ENCODE measurements at regions not wholly inside any gene's neighbourhood (a gene's known extent, or its start where the extent isn't known, plus 50 kb on each side); places are given as distances from the start of the nearest gene placed in this dataset.

DNA sequence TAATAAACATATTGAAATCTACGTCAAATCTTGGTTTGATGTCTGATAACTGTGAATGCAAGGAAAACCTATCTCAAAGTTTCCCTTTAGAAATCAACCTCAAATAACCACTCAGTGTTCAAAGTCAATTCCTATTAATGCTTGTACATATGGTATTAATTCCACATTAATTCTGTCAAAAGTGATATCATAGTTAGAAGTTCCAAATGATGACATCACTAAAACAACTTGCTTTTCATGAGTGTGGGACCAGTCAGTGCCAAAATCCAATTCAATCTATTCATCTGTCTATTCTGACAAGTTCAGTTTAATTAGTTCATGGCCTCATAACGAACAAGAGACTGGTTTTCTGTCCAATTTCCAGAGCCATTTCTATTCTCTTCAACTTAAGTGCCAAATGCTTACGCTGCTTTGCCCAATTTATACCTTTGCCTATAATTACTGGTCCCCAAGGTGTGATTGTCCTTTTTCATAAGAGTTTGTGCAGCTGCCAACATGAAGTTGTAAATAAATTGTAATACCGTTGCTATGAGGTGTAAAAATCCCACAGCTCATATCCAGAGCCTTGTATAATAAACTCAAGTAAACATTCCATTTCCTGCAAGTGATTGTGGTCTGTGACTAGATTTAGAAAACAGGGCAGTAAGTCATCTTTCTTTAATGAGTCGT lies 476.2 kb downstream of the RAB28 start:
- Histone ChIP-seq H2AFZ (ENCODE audit: low read length) (no peak overlapping the region), H3K79me2 (ENCODE audit: low read length) (no peaks in the 10 kb centered on the region), H3K27ac (ENCODE audit: low read length) (no peak overlapping the region), H3K27me3 (replicated peaks; ENCODE audit: insufficient read depth, low read length) (no peaks in the 10 kb centered on the region), H3K4me1 (ENCODE audit: low read length) (peaks cover 9% of the 10 kb centered on the region), H3F3A (ENCODE audit: insufficient read depth, low read length) (no peaks in the 10 kb centered on the region), H4K20me1 (ENCODE audit: insufficient read depth, low read length) (no peaks in the 10 kb centered on the region), H3K36me3 (replicated peaks; ENCODE audit: insufficient read depth, low read length) (no peaks in the 10 kb centered on the region), H3K4me3 (ENCODE audit: low read length) (no peak overlapping the region), H3K9ac (ENCODE audit: low read length) (no peak overlapping the region), H3K9me3 (replicated peaks; ENCODE audit: insufficient read depth, low read length) (no peaks in the 10 kb centered on the region), H3K9me2 (replicated peaks; ENCODE audit: insufficient read depth, low read length) (no peaks in the 10 kb centered on the region), H3K4me2 (ENCODE audit: low read depth, low read length) (no peak overlapping the region)
- TF ChIP-seq CTCF (IDR thresholded peaks at IDR 0.05; ENCODE audit: low read length) (no peak), EZH2 (optimal IDR thresholded peaks at IDR 0.05; ENCODE audit: low read depth, low read length) (no peak), EZH2phosphoT487 (IDR thresholded peaks at IDR 0.05; ENCODE audit: low read length) (no peak)
- no peak for DNase-seq

DNA sequence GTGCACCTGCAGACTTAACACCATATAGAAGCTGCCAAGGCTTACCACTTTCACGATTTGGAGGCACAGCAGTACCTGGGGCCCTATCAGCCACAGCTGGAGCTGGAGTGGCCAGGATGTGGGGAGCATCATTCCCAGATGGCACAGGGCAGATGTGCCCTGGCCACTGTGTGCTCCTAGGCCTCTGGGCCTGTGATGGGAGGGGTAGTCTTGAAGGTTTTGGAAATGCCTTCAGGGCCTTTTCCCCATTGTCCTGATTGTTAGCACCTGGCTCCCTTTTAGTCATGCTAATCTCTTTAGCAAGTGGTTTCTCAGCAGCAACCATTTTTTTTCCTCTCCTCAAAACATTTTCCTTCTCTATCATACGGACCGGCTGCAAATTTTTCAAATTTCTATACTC lies 490.2 kb downstream of the RAB28 start:
- H3K4me1 ChIP-seq (ENCODE audit: low read length) = peaks cover 15% of the 10 kb centered on the region; the same call in 1 of the 2 replicates
- no peak for DNase-seq
- no peak overlapping the region for H2AFZ ChIP-seq (ENCODE audit: low read length)
- H3K36me3 ChIP-seq (replicated peaks; ENCODE audit: insufficient read depth, low read length) = no peaks in the 10 kb centered on the region
- H3K27ac ChIP-seq (ENCODE audit: low read length) = no peak overlapping the region
- H3K27me3 ChIP-seq (replicated peaks; ENCODE audit: insufficient read depth, low read length) = no peaks in the 10 kb centered on the region
- H3F3A ChIP-seq (ENCODE audit: insufficient read depth, low read length) = no peaks in the 10 kb centered on the region
- TF ChIP-seq EZH2phosphoT487 (IDR thresholded peaks at IDR 0.05; ENCODE audit: low read length) = no peak
- TF ChIP-seq EZH2 (optimal IDR thresholded peaks at IDR 0.05; ENCODE audit: low read depth, low read length) = no peak
- TF ChIP-seq CTCF (IDR thresholded peaks at IDR 0.05; ENCODE audit: low read length) = no peak
- no peak overlapping the region for H3K9ac ChIP-seq (ENCODE audit: low read length)
- H3K4me2 ChIP-seq (ENCODE audit: low read depth, low read length) = no peak overlapping the region
- no peaks in the 10 kb centered on the region for H3K9me3 ChIP-seq (replicated peaks; ENCODE audit: insufficient read depth, low read length)
- H3K79me2 ChIP-seq (ENCODE audit: low read length) = no peaks in the 10 kb centered on the region
- H4K20me1 ChIP-seq (ENCODE audit: insufficient read depth, low read length) = no peaks in the 10 kb centered on the region
- no peaks in the 10 kb centered on the region for H3K9me2 ChIP-seq (replicated peaks; ENCODE audit: insufficient read depth, low read length)
- H3K4me3 ChIP-seq (ENCODE audit: low read length) = no peak overlapping the region

- Histone ChIP-seq H3K4me2 (ENCODE audit: low read depth, low read length) (peak overlapping the region; percentile 62), H3K4me3 (ENCODE audit: low read length) (no peak overlapping the region; the same call in 1 of the 2 replicates), H3K27me3 (replicated peaks; ENCODE audit: insufficient read depth, low read length) (no peaks in the 10 kb centered on the region), H4K20me1 (ENCODE audit: insufficient read depth, low read length) (no peaks in the 10 kb centered on the region), H3K4me1 (ENCODE audit: low read length) (peaks cover 28% of the 10 kb centered on the region), H3K9me3 (replicated peaks; ENCODE audit: insufficient read depth, low read length) (no peaks in the 10 kb centered on the region), H3K79me2 (ENCODE audit: low read length) (no peaks in the 10 kb centered on the region), H3K36me3 (replicated peaks; ENCODE audit: insufficient read depth, low read length) (no peaks in the 10 kb centered on the region), H3K9me2 (replicated peaks; ENCODE audit: insufficient read depth, low read length) (no peaks in the 10 kb centered on the region), H2AFZ (ENCODE audit: low read length) (no peak overlapping the region), H3F3A (ENCODE audit: insufficient read depth, low read length) (peaks cover 19% of the 10 kb centered on the region), H3K9ac (ENCODE audit: low read length) (no peak overlapping the region), H3K27ac (ENCODE audit: low read length) (peak overlapping the region; percentile 70; the same call in 1 of the 2 replicates)
- no peak for TF ChIP-seq EZH2 (optimal IDR thresholded peaks at IDR 0.05; ENCODE audit: low read depth, low read length)
- TF ChIP-seq EZH2phosphoT487 (IDR thresholded peaks at IDR 0.05; ENCODE audit: low read length) = no peak
- no peak for TF ChIP-seq CTCF (IDR thresholded peaks at IDR 0.05; ENCODE audit: low read length)
- peak; percentile 80 for DNase-seq
Measured at GRCh38 chr4:12987284-12987683, 496.9 kb downstream of the RAB28 start.
